Activated gamma-delta T cell treated with Interleukin-2 at 50 U/mL for 16 hours (primary cell): ENCODE measurements at regions not wholly inside any gene's neighbourhood (a gene's known extent, or its start where the extent isn't known, plus 50 kb on each side); places are given as distances from the start of the nearest gene placed in this dataset.
"Not testable (repeated sequence)": the region's sequence is repeated elsewhere in the genome, so short reads cannot be mapped to it uniquely, and the experiment has no call there.

Experiments
- DNase-seq: peaks from one replicate; pipeline ENCODE4 v3.0.0-alpha.2; 2020

GRCh38 chrX:943035-943434, 269.4 kb downstream of the CRLF2 start:
- DNase-seq, result no peak

GRCh38 chrX:940691-941090, 271.8 kb downstream of the CRLF2 start:
- no peak for DNase-seq

- DNase-seq, result no peak
Observed at GRCh38 chrX:936979-937769, 275.3 kb downstream of the CRLF2 start.

- no peak for DNase-seq
Observed at GRCh38 chrX:933611-934010, 278.8 kb downstream of the CRLF2 start.

- DNase-seq, result no peak
Observed at GRCh38 chrX:928606-929005, 283.8 kb downstream of the CRLF2 start.

- no peak for DNase-seq
Observed at GRCh38 chrX:926991-927390, 285.5 kb downstream of the CRLF2 start.

GRCh38 chrX:926070-926469, 286.4 kb downstream of the CRLF2 start:
- DNase-seq, result no peak

GRCh38 chrX:925652-926061, 286.8 kb downstream of the CRLF2 start:
- DNase-seq, result no peak

- no peak for DNase-seq
Observed at GRCh38 chrX:925094-925493, 287.4 kb downstream of the CRLF2 start.

- DNase-seq, result no peak
Observed at GRCh38 chrX:924017-924416, 288.4 kb downstream of the CRLF2 start.

- no peak for DNase-seq
Observed at GRCh38 chrX:920234-920799, 289.7 kb downstream of the SHOX start.

GRCh38 chrX:916230-916599, 285.6 kb downstream of the SHOX start:
- DNase-seq, result no peak

GRCh38 chrX:915427-916229, 285.0 kb downstream of the SHOX start:
- DNase-seq, result no peak

- DNase-seq, result no peak
Observed at GRCh38 chrX:914206-914605, 283.6 kb downstream of the SHOX start.

- DNase-seq, result no peak
Observed at GRCh38 chrX:912677-913076, 282.1 kb downstream of the SHOX start.

GRCh38 chrX:909068-909467, 278.5 kb downstream of the SHOX start:
- not testable (repeated sequence) for DNase-seq

- no peak for DNase-seq
Observed at GRCh38 chrX:906586-906985, 276.0 kb downstream of the SHOX start.

GRCh38 chrX:905848-906566, 275.4 kb downstream of the SHOX start:
- DNase-seq, result no peak

- DNase-seq, result no peak
Observed at GRCh38 chrX:903116-903515, 272.5 kb downstream of the SHOX start.

- DNase-seq, result no peak
Observed at GRCh38 chrX:896256-896655, 265.7 kb downstream of the SHOX start.

GRCh38 chrX:889966-890651, 259.5 kb downstream of the SHOX start:
- DNase-seq, result no peak

- DNase-seq, result not testable (repeated sequence)
Observed at GRCh38 chrX:887724-888123, 257.1 kb downstream of the SHOX start.

- no peak for DNase-seq
Observed at GRCh38 chrX:883588-883987, 253.0 kb downstream of the SHOX start.
